NCI-H460 (cell line): ENCODE measurements at regions not wholly inside any gene's neighbourhood (a gene's known extent, or its start where the extent isn't known, plus 50 kb on each side); places are given as distances from the start of the nearest gene placed in this dataset.
"Not testable (repeated sequence)": the region's sequence is repeated elsewhere in the genome, so short reads cannot be mapped to it uniquely, and the experiment has no call there.

Source experiments
- DNase-seq: peaks from one replicate; pipeline ENCODE4 v3.0.0-alpha.2; 2016; ENCODE audit warnings: low read depth; ENCODE audit errors: extremely low read depth

DNA sequence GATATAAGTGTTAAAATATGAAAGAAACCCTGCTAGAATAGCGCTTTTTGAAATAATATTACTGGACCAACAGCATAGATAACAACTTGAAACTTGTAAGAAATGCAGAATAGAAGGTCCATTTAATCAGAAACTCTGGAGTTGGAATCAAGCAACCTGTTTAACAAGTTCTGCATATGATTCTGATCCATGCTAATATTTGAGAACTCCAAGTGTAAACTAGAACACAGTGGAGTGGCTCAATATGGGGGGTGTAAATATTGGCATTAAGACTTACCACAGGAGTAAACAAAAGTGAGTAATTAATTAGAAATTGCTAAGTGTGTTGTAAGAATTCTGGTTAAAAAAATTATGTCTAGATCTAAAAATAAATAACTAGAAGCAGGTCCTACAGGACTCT lies 151.2 kb downstream of the SLITRK1 start:
- no peak for DNase-seq

GRCh38 chr13:83730674-83731073 lies 151.6 kb downstream of the SLITRK1 start:
- DNase-seq = no peak

DNA sequence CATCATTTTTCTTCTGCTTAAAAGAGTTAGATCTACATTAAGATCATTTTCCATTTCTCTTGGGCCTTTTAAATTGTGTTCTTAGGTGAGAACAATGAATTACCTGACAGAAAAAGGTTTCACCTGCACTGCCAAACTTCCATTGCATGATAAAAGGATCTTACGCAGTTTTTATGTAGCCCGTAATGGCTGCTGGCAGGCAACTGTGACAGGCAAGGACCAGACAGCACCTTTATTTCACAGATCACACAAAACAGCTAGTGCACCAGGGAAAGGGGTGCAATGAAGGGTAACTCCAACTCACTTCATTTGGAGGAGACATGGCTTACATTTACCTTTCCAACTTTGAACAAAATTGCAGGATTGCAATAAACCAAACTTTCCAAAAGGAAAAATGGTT lies 159.8 kb downstream of the SLITRK1 start:
- no peak for DNase-seq

DNA sequence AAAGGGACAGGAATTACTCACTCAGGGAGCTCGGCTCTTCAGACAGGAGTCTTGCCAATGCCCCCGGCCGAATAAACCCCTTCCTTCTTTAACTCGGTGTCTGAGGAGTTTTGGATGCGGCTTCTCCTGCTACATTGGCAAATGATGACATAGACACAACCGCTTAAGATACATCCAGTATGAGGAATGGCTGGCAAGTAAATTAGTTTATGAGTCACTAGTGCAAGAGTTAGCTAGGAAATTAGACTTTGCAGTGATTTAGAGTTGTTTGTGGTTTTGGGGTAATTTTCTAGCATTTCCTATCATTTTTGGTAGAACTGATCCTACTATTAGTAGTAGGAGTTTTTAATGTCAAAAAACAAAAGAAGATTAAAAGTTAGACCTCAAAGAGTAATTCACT lies 166.2 kb downstream of the SLITRK1 start:
- DNase-seq = no peak

DNA sequence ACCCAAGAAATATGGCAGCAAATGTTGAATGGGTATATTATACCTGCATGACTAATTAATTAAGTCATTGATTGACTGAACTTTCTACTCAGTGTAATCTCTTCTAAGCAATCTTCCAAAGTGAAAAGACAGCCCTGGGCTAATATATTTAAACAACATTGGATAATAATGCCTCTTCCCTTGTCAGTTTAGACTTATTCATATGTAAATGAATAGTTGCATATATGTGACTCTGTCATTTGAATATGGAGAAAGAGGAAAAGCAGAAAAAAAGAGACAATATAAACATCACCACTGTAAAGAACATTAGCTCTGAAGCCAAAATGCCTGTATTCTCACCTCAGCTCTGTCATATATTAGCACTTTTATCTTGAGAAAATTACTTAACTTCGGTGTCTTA lies 168.0 kb downstream of the SLITRK1 start:
- no peak for DNase-seq

DNA sequence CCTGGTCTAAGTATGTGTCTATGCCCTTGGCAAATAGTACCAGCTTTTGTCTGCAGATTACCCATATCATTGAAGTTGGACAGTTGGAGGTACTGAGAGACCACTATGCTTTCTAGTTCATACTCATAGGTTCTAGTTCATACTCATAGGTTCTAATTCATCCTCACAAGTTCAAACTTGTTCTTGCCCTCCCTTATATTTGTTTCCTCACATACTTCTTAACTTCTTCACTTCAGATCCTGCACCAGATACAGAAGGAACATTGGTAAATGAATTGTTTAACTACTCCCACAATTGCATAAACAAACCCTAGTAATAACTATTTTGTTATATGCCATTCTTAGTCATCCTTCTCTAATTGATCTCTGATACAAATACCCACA lies 172.2 kb downstream of the SLITRK1 start:
- no peak for DNase-seq

DNA sequence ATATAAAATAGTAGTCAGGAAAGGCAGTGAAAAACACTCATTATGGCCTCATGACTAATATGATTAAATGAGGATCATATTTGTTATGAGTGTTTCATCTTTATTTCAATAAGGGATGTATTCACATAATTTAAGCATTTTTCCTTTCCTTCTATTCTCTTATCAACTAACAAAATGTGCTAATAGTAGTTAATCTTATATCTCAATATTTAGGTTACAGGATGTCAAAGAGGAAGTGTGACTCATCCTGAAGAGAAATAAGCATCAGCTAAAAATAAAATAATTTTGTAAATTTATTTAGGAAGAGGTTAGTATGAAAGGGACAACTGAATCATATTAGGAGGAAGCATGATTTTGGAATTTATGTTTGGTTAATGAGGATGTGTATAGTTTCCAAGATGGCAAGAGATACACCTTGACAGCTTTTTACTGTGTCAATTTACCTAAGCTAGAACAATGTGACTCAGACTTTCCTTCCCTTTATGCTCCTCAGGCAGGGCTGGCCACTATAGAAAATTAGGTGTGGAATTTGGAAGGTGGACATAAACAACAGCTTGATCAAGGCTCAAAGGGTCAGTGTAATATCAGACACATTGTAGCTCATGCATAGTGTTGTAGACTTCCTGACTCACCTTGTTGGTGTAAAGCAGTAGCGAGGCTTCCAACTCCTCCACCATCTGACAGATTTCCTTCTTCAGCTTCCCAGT lies 172.7 kb downstream of the SLITRK1 start:
- no peak for DNase-seq

- no peak for DNase-seq
Measured at GRCh38 chr13:83702021-83702420, 180.3 kb downstream of the SLITRK1 start.

DNA sequence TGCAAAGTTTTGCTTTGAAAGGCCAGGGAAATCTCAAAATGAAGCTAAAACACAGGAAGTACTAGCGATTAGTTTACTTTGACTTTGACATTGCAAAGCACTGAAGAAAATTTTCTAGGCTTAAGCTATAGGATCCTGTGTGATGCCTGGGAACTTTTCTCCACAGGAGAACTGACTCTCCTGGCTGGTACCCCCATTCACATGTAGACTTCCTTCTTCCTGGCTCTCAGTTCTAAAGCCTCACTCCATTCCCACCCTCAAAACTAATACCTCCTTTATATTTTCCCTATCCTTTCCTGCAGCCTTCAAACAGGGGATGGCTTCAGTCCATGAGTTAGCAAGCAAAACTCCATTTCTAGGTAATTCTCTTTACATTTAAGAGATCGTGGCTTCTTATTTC lies 189.5 kb downstream of the SLITRK1 start:
- DNase-seq = no peak

GRCh38 chr13:83691966-83692365 lies 190.3 kb downstream of the SLITRK1 start:
- no peak for DNase-seq

DNA sequence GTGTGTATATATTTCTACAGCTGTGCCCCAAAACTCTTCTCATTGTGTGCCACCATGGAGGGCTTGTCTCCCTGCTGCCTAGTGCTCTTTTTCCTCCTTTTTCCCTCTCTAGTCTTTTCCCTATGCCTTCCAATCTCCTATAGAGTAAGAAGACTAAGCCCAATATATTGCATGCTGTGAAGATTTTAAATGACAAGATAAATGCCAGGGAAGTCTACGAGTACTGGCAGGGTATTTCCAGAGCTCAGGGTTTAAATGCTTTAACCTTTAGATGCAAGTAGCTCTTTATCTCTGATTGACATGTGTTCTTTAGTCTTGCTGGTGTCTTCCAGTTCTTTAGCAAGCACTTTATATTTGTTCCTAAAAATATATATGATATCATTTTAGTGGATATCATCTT lies 200.7 kb downstream of the SLITRK1 start:
- no peak for DNase-seq

DNA sequence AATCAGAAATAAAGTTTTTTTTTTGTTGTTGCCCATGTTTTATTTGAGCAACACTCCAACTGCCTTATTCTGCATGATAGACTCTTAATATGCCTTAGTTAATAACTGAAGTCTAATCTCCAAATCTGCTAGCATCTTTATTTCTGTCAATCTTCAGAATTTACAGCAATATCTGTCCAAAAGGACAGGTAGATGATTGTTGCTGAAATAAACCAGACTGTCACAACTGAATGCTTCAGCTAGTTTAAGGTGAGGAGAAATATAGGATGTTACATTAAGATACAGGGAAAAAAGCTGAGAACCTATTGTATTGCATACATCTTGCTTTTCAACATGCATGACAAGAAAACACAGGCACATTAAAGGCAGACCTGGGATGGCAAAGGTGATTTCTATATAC lies 204.3 kb downstream of the SLITRK1 start:
- DNase-seq = no peak

DNA sequence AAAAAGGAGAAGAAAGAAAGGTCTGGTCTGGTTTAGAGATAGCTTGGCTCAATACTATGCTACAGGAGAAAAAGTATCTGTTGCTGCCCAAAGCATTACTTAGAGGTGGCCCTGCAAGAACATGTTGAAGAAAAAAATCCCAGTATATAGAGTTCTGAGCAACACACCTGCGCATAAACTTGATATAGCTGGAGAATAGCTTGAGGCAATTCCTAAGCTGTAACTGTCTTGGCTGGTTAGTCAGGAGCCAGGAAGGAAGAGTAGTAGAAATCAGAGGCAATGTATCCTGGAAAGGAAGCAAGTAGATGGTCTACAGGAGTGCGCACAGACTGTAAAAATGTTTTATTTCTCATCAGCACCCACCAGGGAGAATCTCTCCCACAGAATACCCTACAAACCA lies 209.7 kb downstream of the SLITRK1 start:
- no peak for DNase-seq

DNA sequence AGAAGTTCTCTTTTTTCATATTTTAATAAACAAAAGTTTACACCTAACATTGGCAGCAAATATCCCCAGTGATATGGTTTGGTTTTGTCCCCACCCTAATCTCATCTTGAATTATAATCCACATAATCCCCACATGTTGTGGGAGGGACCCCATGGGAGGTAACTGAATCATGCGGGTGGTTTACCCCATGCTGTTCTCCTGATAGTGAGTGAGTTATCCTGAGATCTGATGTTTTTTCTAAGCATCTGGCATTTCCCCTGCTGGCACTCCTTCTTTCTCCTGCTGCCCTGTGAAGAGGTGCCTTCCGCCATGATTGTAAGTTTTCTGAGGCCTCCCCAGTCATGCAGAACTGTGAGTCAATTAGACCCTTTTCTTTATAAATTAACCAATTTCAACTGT lies 214.7 kb downstream of the SLITRK1 start:
- no peak for DNase-seq

DNA sequence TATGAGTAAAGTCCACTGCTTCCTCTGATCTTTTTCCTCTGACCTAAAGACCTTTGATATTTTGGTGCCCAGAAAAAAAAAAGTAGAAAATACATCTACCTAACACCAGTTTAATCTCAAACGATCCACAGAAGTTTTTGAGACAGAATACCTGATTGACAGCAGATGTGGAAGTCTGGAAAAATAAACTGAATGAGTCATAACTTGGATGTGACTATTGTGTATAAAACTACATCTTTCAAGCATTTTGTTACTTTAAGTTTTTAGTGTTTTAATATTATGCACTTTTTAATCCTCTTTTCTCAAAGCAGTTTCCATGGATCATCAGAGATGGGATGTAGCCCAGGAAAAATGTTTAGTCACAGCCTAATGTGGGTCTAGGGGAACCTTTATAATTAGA lies 216.1 kb downstream of the SLITRK1 start:
- DNase-seq = no peak

DNA sequence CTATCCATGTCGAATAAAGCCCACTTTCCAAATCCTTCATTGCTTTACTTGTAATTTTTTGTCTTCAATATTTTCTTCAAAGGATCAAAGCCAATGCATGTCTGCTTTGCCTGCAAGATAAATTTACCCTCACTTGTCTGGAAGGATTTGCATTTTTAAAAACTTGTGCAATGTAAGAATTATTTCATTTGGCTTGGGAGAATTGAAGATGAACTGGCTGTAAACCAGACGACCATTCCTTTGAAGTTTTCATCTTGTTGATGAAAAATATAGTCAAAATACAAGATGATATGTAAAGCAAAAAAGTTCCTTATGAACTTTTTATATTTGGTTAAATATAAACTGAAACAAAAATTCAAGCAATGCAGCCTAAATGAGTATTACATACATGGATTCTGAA lies 225.0 kb downstream of the SLITRK1 start:
- DNase-seq = no peak

DNA sequence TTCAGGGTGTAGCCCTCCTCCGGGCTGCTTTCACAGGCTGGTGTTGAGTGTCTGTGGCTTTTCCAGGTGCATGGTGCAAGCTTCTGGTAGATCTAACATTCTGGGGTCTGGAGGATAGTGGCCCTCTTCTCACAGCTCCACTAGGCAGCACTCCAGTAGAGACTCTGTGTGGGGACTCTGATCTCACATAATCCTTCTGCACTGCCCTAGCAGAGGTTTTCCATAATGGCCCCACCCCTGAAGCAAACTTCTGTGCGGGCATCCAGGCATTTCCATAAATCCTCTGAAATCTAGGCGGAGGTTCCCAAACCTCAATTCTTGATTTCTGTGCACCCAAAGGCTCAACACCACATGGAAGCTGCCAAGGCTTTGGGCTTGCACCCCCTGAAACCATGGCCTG lies 239.7 kb downstream of the SLITRK1 start:
- DNase-seq = not testable (repeated sequence)

- DNase-seq = no peak
Measured at GRCh38 chr13:83634601-83635000, 247.7 kb downstream of the SLITRK1 start.

GRCh38 chr13:83633746-83634145 lies 248.5 kb downstream of the SLITRK1 start:
- no peak for DNase-seq

GRCh38 chr13:83622422-83622784 lies 259.9 kb downstream of the SLITRK1 start:
- DNase-seq = no peak

DNA sequence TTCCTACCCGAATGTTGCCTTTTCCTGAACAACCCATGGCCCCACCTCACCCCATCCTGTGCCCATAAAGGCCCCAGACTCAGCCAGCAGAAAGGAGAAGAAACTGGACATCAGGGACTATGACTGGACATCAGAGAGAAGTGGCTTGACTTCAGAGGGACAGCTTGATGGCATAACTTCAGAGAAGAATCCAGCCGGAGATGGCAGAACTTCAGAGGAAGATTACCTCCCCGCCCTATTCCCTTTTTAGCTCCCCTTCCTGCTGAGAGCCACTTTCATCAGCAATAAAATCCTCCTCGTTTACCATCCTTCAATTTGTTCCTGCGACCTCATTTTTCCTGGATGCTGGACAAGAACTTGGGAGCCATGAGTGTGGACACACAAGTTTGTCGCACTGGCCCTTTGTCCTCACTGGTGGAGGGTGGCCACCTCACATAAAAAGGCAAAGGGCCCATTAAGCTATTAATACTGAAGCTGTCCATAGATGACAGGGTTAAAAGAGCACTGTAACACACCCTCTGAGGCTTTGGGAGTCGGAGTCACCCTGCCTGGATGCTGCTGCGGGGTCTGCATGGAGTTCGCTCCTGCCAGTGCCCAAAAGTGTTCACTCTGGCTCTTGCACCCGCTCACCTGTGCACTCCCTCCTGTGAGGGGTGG lies 260.4 kb downstream of the SLITRK1 start:
- no peak for DNase-seq

- no peak for DNase-seq
Measured at GRCh38 chr13:83620530-83621220, 261.6 kb downstream of the SLITRK1 start.
